ENCODE measurements at regions not wholly inside any gene's neighbourhood (a gene's known extent, or its start where the extent isn't known, plus 50 kb on each side); places are given as distances from the start of the nearest gene placed in this dataset.

DNA sequence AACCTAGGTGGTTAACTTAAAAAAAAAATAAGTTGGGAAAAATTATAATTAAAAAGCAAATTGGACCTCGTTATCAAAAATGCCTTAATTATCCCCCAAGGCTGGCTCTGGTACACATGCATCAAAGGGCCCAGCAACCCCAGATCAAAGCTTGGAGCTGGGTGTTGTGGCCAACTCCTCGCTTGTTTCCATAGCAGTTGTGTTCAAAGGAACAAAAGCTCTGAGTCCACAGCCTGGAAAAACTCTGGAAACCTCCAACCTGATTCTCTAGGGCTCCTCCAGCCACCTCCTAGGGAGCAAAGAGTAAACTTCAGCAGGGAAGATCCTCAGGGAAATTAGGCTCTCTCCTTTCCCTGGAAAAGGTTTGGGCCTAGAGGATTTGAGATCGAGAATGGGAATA is 149.4 kb downstream of the NXPE2 start:
- no peaks in the 10 kb centered on the region for H3K36me3 ChIP-seq (ENCODE audit: control insufficient read depth, insufficient read depth, low read length)
- TF ChIP-seq, protein P1, sequence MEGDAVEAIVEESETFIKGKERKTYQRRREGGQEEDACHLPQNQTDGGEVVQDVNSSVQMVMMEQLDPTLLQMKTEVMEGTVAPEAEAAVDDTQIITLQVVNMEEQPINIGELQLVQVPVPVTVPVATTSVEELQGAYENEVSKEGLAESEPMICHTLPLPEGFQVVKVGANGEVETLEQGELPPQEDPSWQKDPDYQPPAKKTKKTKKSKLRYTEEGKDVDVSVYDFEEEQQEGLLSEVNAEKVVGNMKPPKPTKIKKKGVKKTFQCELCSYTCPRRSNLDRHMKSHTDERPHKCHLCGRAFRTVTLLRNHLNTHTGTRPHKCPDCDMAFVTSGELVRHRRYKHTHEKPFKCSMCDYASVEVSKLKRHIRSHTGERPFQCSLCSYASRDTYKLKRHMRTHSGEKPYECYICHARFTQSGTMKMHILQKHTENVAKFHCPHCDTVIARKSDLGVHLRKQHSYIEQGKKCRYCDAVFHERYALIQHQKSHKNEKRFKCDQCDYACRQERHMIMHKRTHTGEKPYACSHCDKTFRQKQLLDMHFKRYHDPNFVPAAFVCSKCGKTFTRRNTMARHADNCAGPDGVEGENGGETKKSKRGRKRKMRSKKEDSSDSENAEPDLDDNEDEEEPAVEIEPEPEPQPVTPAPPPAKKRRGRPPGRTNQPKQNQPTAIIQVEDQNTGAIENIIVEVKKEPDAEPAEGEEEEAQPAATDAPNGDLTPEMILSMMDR (IDR thresholded peaks at IDR 0.05; ENCODE audit: insufficient read depth, low read length, poor library complexity, severe bottlenecking), result no peak
- no peaks in the 10 kb centered on the region for H3K27me3 ChIP-seq (replicated peaks; ENCODE audit: control insufficient read depth, insufficient read depth, low read length)
- no peak overlapping the region for H3K4me3 ChIP-seq (replicated peaks; ENCODE audit: low read depth, low read length)
- no peak for DNase-seq (ENCODE audit: extremely low read depth, insufficient read length)

DNA sequence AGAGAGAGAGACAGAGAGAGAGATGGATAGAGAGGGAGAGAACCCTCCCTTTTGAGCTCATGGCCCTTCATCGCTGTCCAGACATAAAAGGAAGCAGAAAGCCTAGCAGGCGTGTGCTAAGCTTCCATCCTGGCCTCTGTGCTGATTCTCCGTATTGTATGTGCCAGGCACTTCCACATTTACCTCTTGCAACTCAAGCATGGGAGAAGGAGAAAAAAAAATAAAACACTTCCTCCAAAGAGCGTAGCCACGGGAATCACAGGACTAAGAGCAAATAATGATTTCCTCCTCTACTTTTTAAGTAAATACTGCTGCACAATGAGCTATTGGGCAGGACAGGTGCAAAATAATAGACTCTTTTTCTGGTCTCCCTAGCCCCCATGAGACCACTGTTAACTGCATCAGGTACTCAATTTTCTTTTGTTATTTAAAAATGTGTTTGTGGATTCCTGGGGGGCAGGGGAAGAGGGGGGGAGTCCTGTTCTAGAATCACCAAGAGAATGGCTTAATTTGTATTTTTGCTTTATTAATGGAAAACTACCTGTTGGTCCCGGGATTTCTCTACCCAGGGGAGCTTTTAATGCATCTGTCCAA is 154.3 kb downstream of the NXPE2 start:
- no peaks in the 10 kb centered on the region; the same call in 1 of the 2 replicates for H3K27me3 ChIP-seq (replicated peaks; ENCODE audit: control insufficient read depth, insufficient read depth, low read length)
- H3K4me3 ChIP-seq (replicated peaks; ENCODE audit: low read depth, low read length), result no peak overlapping the region
- H3K36me3 ChIP-seq (ENCODE audit: control insufficient read depth, insufficient read depth, low read length), result no peaks in the 10 kb centered on the region
- DNase-seq (ENCODE audit: extremely low read depth, insufficient read length), result no peak
- TF ChIP-seq, protein P1 (IDR thresholded peaks at IDR 0.05; ENCODE audit: insufficient read depth, low read length, poor library complexity, severe bottlenecking), result no peak

DNA sequence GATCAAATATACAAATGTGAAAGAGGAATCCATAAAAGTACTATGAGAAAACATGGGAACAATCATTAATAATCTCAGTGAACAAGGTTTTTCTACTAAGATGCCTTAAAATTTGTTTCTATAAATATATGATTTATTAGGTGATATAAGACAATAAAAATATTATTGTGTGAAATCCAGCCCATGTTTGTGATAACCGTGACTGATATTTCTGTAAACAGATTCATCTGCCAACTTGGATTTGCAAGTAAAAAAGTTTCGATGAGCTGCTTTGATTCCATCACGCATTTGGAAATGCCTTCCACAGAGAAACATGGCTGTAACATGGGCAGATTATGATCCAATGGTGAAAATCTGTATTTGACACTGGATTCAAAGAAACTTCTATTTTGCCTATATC is 157.8 kb downstream of the NXPE2 start:
- H3K4me3 ChIP-seq (replicated peaks; ENCODE audit: low read depth, low read length), result no peak overlapping the region

DNA sequence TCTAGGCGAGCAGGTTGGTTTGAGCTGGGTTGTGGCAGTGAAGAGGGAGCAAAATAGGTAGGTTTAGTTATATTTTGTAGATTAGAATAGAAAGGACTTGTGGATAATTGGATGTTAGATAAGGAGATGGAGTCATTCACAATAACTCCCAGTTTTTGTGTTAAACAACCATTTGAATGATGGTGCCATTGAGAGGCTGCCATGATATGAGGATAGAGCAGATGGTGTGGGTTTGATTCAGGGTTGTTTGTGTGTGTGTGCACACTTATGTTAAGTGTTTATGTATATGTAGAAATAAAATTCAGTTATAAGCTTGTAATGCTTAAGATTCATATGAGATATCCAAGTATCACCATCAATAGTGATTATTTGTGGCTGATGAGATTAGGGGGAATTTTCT is 166.6 kb downstream of the NXPE2 start:
- TF ChIP-seq, protein P1 (IDR thresholded peaks at IDR 0.05; ENCODE audit: insufficient read depth, low read length, poor library complexity, severe bottlenecking), result no peak
- no peak for DNase-seq (ENCODE audit: extremely low read depth, insufficient read length)
- H3K27me3 ChIP-seq (replicated peaks; ENCODE audit: control insufficient read depth, insufficient read depth, low read length), result peaks cover 2% of the 10 kb centered on the region; the same call in 1 of the 2 replicates

More for the DNA sequence above, 157.8 kb downstream of the NXPE2 start:
- no peak for DNase-seq (ENCODE audit: extremely low read depth, insufficient read length)
- TF ChIP-seq, protein P1 (IDR thresholded peaks at IDR 0.05; ENCODE audit: insufficient read depth, low read length, poor library complexity, severe bottlenecking), result no peak
- Histone ChIP-seq H3K36me3 (ENCODE audit: control insufficient read depth, insufficient read depth, low read length) (no peaks in the 10 kb centered on the region), H3K27me3 (replicated peaks; ENCODE audit: control insufficient read depth, insufficient read depth, low read length) (no peaks in the 10 kb centered on the region; the same call in 1 of the 2 replicates)

DNA sequence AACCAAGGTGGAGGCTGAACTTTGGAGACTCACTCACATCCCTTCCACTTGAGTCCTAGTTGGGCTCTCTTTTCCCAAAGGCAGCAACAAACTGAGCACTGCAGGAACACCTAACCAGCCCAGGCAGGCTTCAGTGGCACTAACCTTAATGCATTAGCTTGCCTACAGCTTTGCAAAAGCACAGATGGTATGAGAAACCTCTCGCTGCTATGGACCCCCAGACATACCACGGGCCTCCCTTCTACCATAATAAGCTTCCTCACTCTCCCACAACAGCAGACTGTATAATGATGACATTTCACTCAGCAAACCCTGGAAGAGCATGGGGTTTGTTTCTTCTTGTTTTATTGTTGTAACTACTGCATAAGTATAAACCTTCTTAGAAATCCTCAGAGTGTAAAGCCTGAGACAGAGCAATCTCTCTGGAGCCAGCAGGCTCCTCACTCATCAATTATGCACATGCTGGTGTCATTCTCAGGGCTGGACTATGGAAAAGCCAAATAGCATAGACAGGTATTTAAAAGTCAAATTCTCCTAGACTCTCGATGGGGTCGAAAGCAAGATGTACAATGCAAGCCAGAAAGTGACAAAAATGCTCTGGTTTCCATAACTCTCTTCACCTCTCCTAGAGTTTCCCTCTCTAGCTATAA is 167.6 kb downstream of the NXPE2 start:
- no peak for DNase-seq (ENCODE audit: extremely low read depth, insufficient read length)
- no peaks in the 10 kb centered on the region for H3K36me3 ChIP-seq (ENCODE audit: control insufficient read depth, insufficient read depth, low read length)
- H3K27me3 ChIP-seq (replicated peaks; ENCODE audit: control insufficient read depth, insufficient read depth, low read length), result peaks cover 2% of the 10 kb centered on the region; the same call in 1 of the 2 replicates
- H3K4me3 ChIP-seq (replicated peaks; ENCODE audit: low read depth, low read length), result no peak overlapping the region
- TF ChIP-seq, protein P1 (IDR thresholded peaks at IDR 0.05; ENCODE audit: insufficient read depth, low read length, poor library complexity, severe bottlenecking), result no peak

More for the DNA sequence above, 166.6 kb downstream of the NXPE2 start:
- Histone ChIP-seq H3K4me3 (replicated peaks; ENCODE audit: low read depth, low read length) (no peak overlapping the region), H3K36me3 (ENCODE audit: control insufficient read depth, insufficient read depth, low read length) (no peaks in the 10 kb centered on the region)
